ENCODE measurements at regions not wholly inside any gene's neighbourhood (a gene's known extent, or its start where the extent isn't known, plus 50 kb on each side); places are given as distances from the start of the nearest gene placed in this dataset.

DNA sequence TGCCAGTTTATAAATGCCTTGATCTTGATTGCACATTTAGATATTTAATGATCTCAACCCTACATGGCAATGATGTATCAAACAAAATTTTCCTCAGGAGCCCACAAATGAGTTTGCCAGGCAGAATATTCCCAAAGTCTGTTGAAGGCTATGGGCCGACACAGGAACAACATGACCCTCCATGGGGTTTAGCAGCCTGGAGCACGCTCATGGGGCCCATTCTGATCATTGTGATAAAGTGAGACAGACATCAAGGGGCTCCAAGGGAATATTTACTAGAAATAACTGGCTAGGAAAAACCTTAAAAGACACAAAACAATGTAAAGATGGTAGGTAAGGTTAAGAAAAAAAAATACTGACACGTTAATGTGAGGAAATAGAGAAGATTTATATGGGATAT lies 485.4 kb downstream of the PLCL1 start:
- H3K27ac ChIP-seq: no peak overlapping the region
- DNase-seq (ENCODE audit: low spot score): no peak
- H3K27me3 ChIP-seq (replicated peaks; ENCODE audit: insufficient read depth): no peaks in the 10 kb centered on the region
- TF ChIP-seq, protein P1, sequence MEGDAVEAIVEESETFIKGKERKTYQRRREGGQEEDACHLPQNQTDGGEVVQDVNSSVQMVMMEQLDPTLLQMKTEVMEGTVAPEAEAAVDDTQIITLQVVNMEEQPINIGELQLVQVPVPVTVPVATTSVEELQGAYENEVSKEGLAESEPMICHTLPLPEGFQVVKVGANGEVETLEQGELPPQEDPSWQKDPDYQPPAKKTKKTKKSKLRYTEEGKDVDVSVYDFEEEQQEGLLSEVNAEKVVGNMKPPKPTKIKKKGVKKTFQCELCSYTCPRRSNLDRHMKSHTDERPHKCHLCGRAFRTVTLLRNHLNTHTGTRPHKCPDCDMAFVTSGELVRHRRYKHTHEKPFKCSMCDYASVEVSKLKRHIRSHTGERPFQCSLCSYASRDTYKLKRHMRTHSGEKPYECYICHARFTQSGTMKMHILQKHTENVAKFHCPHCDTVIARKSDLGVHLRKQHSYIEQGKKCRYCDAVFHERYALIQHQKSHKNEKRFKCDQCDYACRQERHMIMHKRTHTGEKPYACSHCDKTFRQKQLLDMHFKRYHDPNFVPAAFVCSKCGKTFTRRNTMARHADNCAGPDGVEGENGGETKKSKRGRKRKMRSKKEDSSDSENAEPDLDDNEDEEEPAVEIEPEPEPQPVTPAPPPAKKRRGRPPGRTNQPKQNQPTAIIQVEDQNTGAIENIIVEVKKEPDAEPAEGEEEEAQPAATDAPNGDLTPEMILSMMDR (IDR thresholded peaks at IDR 0.05): no peak
- H3K36me3 ChIP-seq: no peaks in the 10 kb centered on the region
- no peaks in the 10 kb centered on the region for H3K9me3 ChIP-seq
- no peak for ATAC-seq (ENCODE audit: insufficient number of reproducible peaks, low FRiP score, low read depth)
- no peak overlapping the region for H3K4me3 ChIP-seq
- no peaks in the 10 kb centered on the region for H3K4me1 ChIP-seq (ENCODE audit: control insufficient read depth in 1 of 2, low read depth in 2 of 2)

DNA sequence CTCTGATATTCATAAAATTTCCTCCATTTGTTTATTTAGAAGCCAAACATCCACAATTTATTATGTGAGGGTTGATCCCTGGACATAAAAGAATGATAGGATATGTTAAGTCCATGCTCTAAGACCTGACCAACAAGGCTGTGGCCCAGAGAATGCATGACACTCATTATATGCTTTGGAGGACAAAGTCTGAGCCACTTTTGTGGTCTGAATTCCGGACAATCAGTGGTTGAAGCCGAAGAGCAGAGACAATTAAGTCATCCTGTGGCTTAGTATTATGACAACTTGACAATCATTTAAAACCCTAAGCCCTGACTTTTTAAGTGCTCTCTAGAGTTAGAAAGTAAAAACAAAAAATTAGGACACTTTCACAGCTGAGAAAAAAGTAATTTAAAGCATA lies 483.3 kb downstream of the PLCL1 start:
- no peaks in the 10 kb centered on the region for H3K4me1 ChIP-seq (ENCODE audit: control insufficient read depth in 1 of 2, low read depth in 2 of 2)
- no peaks in the 10 kb centered on the region for H3K36me3 ChIP-seq
- H3K27me3 ChIP-seq (replicated peaks; ENCODE audit: insufficient read depth): no peaks in the 10 kb centered on the region
- DNase-seq (ENCODE audit: low spot score): no peak
- H3K9me3 ChIP-seq: no peaks in the 10 kb centered on the region
- no peak overlapping the region for H3K4me3 ChIP-seq
- ATAC-seq (ENCODE audit: insufficient number of reproducible peaks, low FRiP score, low read depth): no peak
- H3K27ac ChIP-seq: no peak overlapping the region
- TF ChIP-seq, protein P1 (IDR thresholded peaks at IDR 0.05): no peak

DNA sequence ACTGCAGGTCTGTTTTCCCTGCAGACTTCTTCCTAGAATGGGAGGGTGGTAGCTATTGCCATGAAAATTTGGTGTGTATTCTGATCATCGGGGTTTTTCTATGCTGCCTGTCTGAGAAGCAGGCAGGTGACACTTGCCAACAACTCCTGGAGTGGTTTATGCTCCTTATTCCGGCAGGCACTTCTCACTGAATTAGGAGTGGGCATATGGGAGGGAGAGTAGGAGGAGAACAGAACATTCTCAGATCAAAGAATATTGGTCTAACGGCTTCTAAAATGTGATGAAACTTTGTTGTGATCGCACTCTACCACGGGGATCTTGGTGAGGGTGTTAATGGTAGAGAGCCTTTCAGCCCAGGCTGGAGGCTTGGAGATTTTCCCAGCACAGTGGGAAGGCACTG lies 480.8 kb downstream of the PLCL1 start:
- ATAC-seq (ENCODE audit: insufficient number of reproducible peaks, low FRiP score, low read depth) (no peak), DNase-seq (ENCODE audit: low spot score) (no peak)
- H3K4me3 ChIP-seq: no peak overlapping the region
- H3K36me3 ChIP-seq: no peaks in the 10 kb centered on the region
- no peak overlapping the region for H3K27ac ChIP-seq
- TF ChIP-seq, protein P1 (IDR thresholded peaks at IDR 0.05): no peak
- no peaks in the 10 kb centered on the region for H3K27me3 ChIP-seq (replicated peaks; ENCODE audit: insufficient read depth)
- H3K4me1 ChIP-seq (ENCODE audit: control insufficient read depth in 1 of 2, low read depth in 2 of 2): no peaks in the 10 kb centered on the region
- H3K9me3 ChIP-seq: no peaks in the 10 kb centered on the region

DNA sequence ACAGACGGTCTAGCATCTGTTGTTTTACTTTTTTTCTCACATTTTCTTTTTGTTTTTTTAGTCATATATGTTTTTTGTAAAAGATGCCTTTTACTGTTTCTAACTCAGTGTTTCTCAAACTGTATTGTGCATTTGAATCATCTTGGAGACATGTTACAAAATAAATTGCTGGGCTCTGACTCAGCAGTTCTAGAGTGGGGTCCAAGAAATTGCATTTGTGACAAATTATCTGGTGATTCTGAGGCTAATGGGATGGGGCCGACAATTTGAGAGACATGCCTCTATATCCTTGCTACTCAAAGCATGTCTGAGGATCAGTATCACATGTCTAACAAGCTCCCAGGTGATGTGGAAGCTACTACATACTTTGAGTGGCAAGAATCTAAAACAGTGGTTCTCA lies 478.8 kb downstream of the PLCL1 start:
- Histone ChIP-seq H3K27ac (no peak overlapping the region), H3K9me3 (no peaks in the 10 kb centered on the region), H3K4me3 (no peak overlapping the region), H3K27me3 (replicated peaks; ENCODE audit: insufficient read depth) (no peaks in the 10 kb centered on the region), H3K36me3 (no peaks in the 10 kb centered on the region), H3K4me1 (ENCODE audit: control insufficient read depth in 1 of 2, low read depth in 2 of 2) (no peaks in the 10 kb centered on the region)
- DNase-seq (ENCODE audit: low spot score) (no peak), ATAC-seq (ENCODE audit: insufficient number of reproducible peaks, low FRiP score, low read depth) (no peak)
- TF ChIP-seq, protein P1 (IDR thresholded peaks at IDR 0.05): no peak

DNA sequence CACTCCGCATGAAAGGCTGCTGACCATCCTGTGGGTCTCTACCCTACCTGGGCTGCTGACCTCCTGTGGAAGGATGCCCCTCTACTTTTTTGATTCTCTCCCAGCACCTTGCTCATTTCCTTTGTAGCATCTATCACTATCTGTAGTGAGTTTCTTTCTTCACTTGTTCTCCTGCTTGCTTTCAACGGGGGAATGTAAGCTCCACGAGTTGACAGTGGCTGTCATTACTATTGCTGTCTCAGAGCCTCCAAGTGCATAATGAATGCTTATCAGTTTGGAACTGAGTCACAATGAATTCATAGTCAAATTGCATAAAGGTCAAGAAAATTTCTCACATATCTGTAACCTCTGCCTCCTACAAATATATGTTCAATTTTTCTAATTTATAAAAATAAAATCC lies 477.7 kb downstream of the PLCL1 start:
- TF ChIP-seq, protein P1 (IDR thresholded peaks at IDR 0.05): no peak
- ATAC-seq (ENCODE audit: insufficient number of reproducible peaks, low FRiP score, low read depth) (no peak), DNase-seq (ENCODE audit: low spot score) (no peak)

More for the DNA sequence above, 477.7 kb downstream of the PLCL1 start:
- H3K4me3 ChIP-seq: no peak overlapping the region
- no peaks in the 10 kb centered on the region for H3K9me3 ChIP-seq
- no peaks in the 10 kb centered on the region for H3K27me3 ChIP-seq (replicated peaks; ENCODE audit: insufficient read depth)
- H3K36me3 ChIP-seq: no peaks in the 10 kb centered on the region
- no peak overlapping the region for H3K27ac ChIP-seq
- H3K4me1 ChIP-seq (ENCODE audit: control insufficient read depth in 1 of 2, low read depth in 2 of 2): no peaks in the 10 kb centered on the region
